HG03060 (cell line): ENCODE measurements at regions not wholly inside any gene's neighbourhood (a gene's known extent, or its start where the extent isn't known, plus 50 kb on each side); places are given as distances from the start of the nearest gene placed in this dataset.
A peak's percentile ranks its signal among the peaks of the same experiment; 100 is the strongest.
"Not testable (repeated sequence)": the region's sequence is repeated elsewhere in the genome, so short reads cannot be mapped to it uniquely, and the experiment has no call there.

Source experiments
- ATAC-seq: cut with Tn5 transposase; IDR thresholded peaks from one replicate; pipeline ENCODE4 v1.9.1; 2021; ENCODE audit warnings: low read depth, moderate number of reproducible peaks; ENCODE audit not compliant: unreplicated experiment

DNA sequence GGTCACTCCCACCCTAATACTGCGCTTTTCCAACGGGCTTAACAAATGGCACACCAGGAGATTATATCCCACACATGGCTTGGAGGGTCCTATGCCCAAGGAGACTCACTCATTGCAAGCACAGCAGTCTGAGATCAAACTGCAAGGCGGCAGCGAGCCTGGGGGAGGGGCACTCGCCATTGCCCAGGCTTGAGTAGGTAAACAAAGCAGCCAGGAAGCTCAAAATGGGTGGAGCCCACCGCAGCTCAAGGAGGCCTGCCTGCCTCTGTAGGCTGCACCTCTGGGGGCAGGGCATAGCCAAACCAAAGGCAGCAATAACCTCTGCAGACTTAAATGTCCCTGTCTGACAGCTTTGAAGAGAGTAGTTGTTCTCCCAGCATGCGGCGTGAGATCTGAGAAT lies 210.8 kb upstream of the MGAT5 start:
- ATAC-seq = not testable (repeated sequence)

DNA sequence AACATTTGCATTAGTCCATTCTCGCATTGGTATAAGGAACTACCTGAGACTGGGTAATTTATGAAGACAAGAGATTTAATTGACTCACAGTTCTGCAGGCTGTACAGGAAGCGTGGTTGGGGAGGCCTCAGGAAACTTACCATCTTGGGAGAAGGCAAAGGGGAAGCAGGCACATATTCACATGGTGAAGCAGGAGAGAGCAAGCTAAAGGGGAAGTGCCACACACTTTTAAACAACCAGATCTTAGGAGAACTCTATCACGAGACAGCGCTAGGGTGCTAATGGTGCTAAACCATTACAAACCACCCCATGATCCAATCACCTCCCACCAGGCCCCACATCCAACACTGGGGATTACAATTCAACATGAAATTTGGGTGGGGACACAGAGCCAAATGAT lies 201.7 kb upstream of the MGAT5 start:
- no peak for ATAC-seq

DNA sequence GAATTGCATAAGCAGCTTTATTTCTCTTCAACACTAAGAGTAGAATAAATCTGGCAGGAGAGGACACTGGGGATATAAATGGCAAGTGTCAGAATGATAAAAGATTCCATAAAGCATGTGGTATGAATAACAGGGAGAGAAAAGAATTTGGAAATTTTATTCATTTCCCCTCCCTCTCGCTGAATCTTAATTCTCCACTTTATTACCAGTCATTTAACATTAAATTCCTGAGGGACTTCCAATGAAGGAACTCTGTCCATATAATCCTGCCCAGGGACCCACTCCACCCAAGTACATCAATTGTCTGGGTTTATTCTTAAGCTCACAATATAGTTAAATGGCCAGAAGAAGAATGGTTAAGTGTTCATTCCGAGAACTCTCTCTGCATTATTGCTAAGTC lies 197.7 kb upstream of the MGAT5 start:
- no peak for ATAC-seq

DNA sequence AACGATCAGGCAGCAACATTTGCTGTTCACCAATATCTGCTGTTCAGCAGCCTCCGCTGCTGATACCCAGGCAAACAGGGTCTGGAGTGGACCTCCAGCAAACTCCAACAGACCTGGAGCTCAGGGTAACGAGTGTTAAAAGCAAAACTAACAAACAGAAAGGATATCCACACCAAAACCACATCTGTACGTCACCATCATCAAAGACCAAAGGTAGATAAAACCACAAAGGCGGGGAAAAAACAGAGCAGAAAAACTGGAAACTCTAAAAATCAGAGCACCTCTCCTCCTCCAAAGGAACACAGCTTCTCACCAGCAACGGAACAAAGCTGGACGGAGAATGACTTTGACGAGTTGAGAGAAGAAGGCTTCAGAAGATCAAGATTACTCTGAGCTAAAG lies 192.8 kb upstream of the MGAT5 start:
- not testable (repeated sequence) for ATAC-seq

DNA sequence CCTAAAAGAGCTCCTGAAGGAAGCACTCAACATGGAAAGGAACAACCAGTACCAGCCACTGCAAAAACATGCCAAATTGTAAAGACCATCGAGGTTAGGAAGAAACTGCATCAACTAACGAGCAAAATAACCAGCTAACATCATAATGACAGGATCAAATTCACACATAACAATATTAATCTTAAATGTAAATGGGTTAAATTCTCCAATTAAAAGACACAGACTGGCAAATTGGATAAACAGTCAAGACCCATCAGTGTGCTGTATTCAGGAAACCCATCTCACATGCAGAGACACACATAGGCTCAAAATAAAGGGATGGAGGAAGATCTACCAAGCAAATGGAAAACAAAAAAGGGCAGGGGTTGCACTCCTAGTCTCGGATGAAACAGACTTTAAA lies 191.6 kb upstream of the MGAT5 start:
- ATAC-seq = not testable (repeated sequence)

DNA sequence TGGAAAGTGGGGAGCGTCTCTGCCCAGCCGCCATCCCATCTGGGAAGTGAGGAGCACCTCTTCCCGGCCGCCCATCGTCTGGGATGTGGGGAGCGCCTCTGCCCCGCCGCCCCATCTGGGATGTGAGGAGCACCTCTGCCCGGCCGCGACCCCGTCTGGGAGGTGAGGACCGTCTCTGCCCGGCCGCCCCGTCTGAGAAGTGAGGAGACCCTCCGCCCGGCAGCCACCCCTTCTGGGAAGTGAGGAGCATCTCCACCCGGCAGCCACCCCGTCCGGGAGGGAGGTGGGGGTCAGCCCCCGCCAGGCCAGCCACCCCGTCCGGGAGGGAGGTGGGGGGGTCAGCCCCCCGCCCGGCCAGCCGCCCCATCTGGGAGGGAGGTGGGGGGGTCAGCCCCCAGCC lies 190.0 kb upstream of the MGAT5 start:
- ATAC-seq = not testable (repeated sequence)

DNA sequence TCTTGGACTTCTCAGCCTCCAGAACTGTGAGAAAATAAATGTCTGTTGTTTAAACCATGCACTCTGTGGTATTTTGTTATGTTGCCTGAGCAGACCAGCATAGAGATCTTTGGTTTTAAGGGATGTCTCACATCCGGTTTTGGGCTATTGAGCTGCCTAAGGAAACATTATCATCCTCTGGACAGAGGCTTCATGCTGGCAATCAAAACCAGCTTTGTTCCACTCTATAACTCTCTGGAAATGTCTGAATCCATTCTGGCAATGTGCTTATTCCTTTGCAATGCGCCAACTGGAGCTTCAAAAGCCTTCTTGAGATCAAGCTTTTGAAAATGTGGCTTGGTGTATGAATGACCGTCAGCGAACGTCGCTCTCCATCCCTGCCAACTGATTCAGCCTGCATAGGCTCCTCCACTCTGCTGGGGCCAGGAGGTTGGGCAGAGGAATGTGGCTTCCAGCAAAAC lies 183.6 kb upstream of the MGAT5 start:
- no peak for ATAC-seq

DNA sequence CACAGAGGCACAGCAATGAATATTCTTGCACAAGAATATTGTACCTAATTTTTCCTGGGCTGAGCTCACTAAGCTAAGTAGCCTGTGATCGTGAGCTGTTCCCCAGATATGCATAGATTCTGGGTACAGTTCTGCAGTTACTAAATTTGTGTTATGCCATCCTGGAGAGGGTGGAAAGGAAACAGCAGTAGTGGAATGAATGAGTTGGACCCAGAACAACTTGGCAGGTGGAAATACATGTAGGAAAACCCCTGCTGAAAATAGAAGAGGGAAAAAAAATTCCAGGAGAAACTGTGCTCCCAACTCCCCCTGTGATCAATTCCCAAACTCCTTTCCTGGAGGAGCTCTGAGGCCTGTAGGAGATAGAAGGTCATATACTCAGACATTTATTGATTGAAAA lies 181.5 kb upstream of the MGAT5 start:
- no peak for ATAC-seq

DNA sequence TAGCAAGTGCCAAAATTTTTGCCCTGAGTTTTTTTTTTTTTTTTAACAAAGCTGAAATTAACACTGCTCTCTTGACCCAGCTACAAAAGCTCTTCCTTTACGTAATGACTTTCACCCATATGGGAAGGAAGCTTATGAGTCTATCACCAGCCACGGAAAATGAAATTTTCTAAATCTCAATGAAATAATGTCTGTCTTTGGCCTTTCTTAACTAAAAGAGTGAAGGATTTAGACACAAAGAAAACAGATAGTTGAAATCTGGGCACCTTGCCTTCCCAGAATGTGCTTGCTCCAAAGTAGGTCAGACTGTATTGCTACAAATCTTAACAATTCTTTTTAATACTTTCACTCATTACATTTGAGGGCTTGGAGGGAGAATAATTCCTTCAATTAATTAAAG lies 180.8 kb upstream of the MGAT5 start:
- ATAC-seq = no peak

DNA sequence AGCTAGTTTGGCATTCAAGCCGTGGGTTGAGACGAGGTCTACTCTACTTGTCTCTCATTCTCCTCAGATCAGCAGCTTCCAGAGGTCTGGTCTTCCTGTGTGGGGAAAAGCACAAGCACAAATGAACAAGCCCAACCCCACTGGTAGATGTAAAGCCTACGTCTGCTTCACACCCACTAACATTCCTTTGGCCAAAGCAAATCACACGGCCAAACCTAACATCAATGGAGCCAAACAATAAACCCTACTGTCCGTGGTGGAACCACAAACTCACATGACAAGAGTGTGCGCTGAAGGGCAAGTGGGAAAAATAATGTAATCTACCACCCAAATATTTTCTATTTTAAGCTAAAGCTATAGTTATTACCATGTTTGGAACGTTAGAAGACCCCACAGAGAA lies 179.3 kb upstream of the MGAT5 start:
- no peak for ATAC-seq

DNA sequence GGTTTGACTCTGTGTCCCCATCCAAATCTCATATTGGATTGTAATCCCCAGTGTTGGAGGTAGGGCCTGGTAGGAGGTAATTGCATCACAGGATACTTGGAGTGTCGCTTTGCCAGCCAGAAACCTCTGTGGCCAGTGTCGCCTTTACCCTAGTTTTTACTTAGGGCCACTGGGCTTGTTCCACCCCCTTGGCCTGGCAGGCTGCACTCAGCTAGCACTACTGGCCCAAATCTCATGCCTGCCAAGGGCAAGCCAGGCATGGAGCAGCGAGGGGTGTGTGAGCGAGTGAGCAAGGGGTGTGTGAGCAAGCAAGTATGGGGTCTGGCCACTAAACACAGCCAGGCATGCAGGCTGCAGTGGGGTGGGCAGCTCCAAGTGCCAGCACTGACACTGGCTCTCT lies 178.7 kb upstream of the MGAT5 start:
- ATAC-seq = no peak

DNA sequence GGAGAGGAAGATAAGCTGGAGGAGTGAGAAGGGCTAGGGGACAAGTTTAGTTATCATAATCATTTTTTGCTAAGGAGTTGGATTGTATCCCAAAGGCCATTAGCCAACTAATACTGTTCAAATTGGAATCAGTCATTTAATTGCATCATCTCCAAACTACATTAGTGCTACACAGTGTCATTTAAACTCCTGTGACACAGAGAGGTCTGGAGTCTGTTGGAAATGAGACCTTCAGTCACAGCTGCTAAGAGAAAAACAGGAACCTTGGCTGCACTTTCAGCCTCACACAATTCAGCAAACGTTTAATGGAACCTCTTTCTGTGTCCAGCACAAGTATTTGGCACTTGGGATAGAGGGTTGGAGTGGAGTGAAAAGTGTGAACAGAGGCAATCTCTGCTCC lies 175.5 kb upstream of the MGAT5 start:
- no peak for ATAC-seq

DNA sequence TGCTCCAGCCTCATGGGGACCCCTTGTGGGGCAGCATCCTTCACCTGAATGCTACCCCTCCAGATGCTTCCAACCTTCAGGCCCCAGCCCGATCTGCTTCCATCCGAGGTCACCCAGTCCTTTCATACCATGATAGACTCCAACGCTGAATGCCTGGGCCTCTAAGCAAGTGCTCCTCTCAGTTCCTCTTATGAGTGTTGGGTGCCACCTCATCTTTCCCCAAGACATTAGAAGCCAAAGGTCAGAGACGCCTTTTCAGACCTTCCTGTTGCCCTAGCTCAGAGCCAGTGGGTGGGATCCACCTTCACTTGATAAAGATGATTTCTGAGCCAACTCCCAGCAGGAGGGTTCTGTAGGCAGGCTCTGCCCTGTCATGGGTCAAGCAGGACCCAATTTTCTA lies 174.5 kb upstream of the MGAT5 start:
- peak; percentile 91 for ATAC-seq

DNA sequence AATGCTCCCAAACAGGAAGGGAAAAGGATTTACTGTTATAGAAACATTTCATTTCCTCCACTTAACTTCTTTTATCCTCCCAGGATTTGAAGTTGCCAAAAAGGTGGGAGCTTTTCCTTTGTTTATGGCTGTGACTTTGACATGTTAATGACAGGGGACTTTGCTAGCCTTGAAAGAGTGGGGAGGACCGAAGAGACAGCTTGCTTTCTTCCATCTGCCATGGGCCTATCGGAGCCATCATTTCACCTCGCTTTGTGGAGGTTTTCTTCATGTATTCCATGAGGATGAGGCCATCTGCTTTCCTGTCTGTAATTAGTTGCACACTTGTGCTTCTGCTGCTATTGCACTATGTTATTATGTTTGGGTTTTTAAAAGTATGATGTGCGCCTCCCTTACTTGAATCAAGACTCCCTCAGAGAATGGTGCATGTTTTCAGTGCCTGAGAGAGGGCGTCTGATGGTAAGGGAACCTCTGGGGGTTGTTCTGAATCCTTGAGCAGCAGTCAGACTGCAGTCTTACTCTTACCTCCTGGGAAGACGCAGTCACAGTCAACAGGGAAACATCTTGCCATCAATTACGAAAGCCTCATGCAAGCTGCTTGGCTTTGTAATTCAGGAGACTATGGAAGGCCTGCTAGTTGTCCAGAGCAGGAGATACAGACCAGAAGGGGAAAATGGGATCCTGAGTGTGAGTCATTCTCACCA lies 173.3 kb upstream of the MGAT5 start:
- ATAC-seq = no peak

DNA sequence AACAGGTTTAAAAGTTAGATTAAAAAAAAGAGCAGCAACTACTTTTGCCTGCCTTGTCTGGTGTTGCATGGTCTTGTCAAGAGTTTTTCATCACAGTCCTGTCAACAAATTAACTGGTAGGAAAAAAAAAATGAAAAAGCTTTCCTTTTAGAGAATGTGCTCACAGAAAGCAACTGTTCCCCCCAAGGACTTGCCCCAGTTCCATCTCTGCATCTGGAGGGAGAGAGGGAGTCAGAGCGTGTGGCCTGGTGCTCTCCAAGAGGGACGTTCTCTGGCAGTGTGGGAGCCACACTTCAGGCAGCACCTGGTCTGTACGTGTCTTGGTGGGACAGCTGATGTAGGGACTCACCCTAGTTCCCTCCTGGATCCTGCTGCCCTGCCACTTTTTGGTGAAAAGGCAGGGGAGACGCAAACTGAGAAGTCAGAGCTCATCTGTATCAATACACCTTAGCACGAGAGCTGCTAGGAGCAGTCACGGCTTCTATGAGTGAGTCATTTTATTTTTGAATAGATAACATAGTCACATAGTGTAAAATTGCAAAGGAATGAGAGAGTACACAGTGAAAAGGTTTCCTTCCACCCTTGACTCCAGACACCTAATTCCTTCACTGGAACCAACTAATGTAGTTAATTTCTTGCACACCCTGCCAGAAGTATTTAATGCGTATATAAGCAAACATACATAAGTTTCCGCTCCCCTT lies 172.5 kb upstream of the MGAT5 start:
- no peak for ATAC-seq

DNA sequence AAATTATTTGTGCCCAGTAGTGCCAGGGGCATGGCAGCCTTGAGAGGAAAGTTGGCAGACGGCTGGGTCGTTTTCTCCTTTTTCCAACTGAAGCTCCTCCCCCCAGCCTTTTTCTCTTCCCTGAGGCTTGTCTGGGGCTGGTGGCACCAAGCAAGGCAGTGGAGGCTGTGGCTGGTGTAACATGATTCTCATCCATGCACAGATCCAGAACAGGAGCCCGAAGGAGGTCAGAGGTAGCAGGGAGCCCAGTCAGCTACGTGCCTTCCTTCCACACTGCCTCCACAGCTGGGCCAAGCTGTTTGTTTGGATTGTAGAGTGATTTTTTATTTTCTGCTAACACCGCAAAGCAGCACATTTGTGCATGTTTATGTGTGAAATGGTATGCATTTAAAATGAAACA lies 170.3 kb upstream of the MGAT5 start:
- ATAC-seq = no peak

DNA sequence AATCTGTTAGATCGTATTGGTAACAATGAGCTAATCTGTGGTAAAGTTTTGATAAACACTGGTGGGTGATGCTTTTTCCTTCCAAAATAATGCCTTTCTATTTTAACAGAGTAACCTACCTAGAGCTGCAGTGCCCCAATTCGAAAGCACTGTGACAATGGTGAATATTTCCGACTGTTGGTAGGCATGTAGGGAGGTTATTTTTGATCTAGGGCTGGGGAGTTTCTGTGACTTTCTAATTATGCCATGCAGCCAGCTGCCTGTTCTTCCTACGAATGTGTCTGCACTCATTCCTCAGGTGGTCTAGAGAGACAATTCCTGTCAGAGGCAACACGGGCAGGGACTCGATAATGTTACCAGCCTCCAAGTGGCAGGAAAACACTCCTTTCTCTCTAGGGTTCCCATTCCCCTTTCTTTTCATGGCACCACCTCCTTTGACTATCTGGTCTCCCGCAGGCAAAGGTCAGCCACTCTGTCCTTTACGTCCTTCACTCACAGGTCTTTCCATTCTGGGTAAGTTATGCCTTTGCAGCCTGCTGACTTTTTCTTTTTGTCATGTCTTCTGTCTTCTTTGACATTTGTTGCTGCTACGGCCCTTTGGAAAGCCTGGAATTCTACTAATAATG lies 167.2 kb upstream of the MGAT5 start:
- ATAC-seq = no peak

DNA sequence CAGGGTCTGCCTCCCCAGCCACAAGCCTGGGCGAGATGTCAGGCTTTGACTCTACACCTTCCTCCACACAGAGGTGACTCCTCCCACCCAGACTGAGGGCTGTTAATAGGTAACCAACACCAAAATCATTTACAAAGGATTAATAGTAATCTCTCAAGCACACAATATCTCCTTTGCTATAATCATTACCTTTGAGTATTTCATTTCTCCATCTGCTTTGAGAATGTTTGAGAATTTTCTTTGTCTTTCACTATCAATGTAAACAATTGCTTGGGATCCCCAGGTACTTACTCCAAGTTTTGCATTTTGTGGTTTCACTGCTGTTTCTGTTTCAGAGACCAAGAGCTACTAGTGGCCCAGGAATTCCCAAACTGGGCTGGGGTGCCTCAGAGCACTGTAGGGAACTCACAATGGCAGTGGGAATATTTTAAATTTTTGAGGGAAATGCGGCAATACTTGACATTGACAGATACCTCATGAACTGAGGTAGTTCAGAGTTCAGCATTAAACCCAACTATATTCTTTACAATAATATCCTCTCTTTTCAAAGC lies 166.4 kb upstream of the MGAT5 start:
- ATAC-seq = peak; percentile 52

DNA sequence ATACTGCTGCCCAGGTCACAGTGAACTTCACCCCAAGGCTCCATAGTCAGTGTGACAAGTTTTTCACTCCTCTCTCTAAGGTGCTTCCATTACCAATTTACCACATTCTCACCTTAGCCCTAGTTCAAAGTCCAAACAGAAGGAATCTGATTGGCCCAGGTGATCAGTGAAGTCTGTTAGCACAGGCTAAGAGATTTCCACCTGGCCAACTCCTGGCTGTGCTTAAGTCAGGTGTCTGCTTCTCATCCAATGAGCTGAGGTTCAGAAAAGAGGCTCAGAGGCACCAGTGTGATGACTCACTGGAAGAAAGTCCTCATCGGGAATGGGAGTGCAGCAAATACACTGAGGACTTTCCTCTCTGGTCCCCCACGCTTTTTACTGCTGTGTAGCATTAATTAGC lies 164.4 kb upstream of the MGAT5 start:
- no peak for ATAC-seq

DNA sequence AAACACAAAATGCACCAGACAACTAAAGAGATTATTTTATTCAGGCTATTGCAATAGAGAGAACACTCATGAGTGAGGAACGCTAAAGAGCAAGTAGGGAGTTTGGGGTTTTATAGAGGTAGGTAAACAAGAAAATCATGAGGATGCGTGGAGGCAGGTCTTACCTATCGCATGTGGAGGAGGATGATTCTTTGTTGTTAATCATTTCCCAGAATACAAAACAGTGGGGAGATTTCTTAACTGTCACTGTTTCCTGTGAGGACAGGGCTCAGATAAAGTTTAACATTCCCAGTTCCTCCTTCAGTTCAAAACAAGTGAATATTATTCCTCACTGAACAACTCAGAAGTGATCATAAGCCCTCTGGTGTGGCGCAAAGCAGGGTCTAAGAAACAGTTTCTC lies 156.1 kb upstream of the MGAT5 start:
- ATAC-seq = no peak

DNA sequence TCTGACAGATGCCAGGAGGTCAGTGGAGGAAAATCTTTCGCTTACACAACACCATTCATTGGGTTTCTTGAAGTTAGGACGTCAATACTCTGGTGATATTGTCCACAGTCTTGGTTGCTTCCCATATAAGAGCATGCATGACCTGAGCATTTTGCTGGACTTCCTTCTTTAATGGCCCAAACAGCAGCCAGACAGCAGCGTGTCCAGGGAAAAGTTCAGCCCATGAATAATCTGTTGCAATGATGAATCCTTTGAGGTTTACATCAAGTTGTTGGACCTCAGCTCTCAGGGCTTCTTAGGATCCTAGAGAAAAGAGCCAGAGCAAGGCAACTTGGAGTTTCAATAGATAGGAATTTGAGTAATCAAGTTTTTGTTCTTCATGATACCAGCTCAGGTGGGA lies 155.6 kb upstream of the MGAT5 start:
- ATAC-seq = no peak

DNA sequence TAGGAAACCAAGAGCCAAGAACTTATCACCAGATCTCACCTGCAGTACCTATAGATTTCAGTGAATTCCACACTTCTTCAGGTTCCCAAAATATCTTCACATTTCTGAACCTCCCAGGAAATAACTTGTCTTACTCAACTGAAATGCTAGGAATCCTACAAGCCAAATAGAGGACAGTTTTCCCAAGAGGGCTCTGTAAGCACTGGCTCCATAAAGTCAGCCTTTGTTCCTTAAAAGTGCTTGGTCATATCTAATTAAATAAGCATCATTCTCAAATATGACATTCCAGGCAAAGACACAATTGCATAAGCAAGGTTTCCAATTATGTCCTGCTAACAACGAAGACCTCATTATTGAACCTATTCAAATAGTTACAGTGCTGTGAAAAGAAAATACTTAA lies 154.6 kb upstream of the MGAT5 start:
- no peak for ATAC-seq
